Stimulated activated CD4-positive, alpha-beta T cell treated with anti-CD3 and anti-CD28 coated beads, Interleukin-15, amount 100 ng/mL, for 48 hours (primary cell): ENCODE measurements at regions not wholly inside any gene's neighbourhood (a gene's known extent, or its start where the extent isn't known, plus 50 kb on each side); places are given as distances from the start of the nearest gene placed in this dataset.

Source experiments
- DNase-seq, 2 donors: peaks; one replicate each; pipeline ENCODE4 v3.0.0-alpha.2; 2020; ENCODE audit warnings: low read depth in 2 of 2

GRCh38 chr20:48180024-48180423 lies 394.7 kb upstream of the SULF2 start:
- DNase-seq, result no peak

DNA sequence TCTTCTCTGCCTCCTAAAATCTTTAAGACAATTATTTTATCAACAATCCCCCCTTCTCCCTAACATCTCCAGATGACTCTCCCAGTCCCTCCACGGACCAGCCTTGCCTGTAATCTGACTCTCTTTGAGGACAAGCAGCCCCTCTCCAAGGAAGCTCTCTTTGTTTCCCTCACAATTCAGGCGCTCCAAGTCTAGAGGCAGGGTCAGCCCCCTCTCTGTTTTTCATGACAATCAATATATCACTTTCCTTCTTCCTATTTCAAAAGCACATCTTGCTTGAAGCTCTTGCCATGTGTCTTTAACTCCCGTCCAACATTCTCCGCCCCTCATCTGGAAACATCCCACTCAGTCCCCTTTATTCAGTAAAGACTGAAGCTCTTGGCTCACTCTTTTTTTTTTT lies 393.4 kb upstream of the SULF2 start:
- no peak for DNase-seq

- DNase-seq, result no peak
Observed at GRCh38 chr20:48177058-48177457, 391.8 kb upstream of the SULF2 start.

- no peak for DNase-seq
Observed at GRCh38 chr20:48176139-48176538, 390.9 kb upstream of the SULF2 start.

DNA sequence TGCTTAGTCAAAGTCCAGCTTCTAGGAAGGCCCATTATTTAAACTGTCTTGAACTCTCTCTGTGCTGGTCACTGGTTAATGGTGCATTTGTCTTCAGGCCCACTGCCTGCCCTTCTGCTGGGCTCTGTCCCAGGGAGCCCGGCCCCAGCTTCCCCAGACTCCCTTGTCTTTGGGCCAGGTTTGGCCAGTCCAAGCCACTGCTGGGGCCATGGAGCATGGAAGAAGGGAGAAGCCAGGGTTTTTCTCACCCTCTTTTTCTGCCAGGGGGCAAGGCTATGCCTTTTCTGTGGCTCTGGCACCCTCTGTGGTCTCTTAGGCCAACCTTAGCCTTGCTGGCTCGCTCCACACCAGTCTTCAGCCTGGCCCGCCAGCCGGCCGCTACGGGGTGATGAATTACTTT lies 390.0 kb upstream of the SULF2 start:
- no peak for DNase-seq

GRCh38 chr20:48172357-48172702 lies 387.0 kb upstream of the SULF2 start:
- no peak for DNase-seq

DNA sequence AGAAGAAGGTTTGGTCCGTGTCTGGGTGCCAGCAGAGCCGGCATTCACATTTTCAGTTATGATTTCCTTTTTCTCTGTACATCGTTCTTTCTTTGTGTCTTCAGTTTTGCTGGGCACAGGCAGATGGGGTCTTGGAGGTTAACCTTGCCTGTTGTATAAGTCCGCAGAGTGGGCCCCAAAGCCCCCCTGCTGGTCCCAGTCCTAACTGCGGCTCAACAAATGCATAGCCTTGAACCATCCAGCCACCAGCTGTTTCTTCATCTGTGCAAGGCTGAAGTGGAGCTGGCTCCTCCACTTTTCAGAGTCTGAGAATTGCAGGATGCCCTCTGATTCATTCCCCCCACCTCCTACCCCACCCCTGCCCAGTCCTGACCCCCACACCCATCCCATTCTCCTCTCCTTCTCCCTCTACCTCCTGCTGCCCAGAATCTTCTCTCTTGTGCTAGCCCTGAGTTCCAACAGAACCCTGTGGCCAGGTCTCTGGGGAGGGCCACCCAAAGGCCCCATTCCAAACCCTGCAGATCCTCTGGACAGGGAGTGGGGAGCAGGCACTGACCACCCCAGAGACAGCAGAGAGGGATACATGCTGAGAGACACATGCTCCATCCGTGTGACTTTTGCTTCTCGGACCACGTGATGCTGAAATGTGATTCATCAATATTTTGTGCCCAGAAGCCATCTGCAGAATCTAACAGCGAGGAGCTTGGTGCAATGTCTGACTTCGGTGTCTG lies 386.5 kb upstream of the SULF2 start:
- no peak for DNase-seq

- DNase-seq, result no peak
Observed at GRCh38 chr20:48171071-48171470, 385.8 kb upstream of the SULF2 start.

GRCh38 chr20:48170625-48171024 lies 385.3 kb upstream of the SULF2 start:
- no peak for DNase-seq

GRCh38 chr20:48169650-48170225 lies 384.5 kb upstream of the SULF2 start:
- no peak for DNase-seq

- DNase-seq, result no peak
Observed at GRCh38 chr20:48166082-48166835, 381.0 kb upstream of the SULF2 start.

- DNase-seq, result no peak
Observed at GRCh38 chr20:48165401-48165685, 380.1 kb upstream of the SULF2 start.

DNA sequence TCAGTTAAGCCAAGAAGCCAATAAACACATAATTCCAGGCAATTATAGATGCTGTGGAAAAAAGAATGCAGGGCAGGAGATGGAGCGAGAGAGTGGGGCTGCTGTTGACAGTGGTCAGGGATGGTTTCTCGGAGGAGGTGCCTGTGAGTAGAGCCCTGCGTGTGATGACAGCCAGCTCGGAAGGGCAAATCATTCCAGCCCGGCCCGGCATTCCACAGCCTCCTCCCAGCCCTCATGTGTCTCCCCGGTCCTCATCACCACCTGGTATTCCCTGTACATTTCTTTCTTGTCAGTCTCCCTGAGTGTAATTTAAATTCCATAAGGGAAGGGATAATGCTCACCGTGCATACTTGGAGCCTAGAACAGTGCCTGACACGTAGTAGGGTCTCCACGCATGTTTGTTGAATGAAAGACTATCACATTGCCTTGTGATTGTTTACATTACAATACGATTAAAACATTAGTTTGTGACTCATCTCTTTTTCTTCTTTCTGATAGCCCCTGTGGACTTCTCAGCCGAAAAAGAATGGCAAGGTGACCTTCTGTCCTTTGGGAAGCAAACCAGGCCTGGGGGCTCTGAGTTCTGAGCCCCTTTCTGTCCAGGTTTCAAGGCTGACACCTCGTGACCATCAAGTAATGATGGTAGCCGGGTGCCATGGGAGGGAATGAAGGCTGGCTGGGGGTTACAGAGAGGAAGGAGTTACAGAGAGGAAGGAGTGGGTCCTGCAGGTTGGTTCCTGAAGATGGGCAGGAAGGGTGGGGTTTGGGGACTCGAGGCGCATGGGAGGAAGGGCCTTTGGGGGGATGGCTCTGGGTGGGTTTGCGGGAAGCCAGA lies 379.5 kb upstream of the SULF2 start:
- no peak for DNase-seq

DNA sequence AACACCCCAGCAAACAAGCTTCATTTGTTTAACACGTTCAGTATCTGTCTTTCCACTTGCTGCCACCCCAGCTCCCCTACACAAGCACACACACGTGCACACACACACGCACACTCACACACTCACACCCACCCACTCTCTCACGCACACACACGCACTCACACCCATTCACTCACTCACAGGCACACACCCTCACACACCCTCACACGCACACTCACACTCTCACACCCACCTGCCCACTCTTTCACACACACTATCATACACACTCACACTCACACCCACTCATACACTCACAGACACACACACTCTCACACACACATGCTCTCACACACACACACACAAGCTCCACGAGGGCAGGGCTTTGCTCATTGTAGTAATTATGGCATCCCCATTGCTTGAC lies 378.8 kb upstream of the SULF2 start:
- no peak for DNase-seq

- DNase-seq, result no peak
Observed at GRCh38 chr20:48163505-48163904, 378.2 kb upstream of the SULF2 start.

DNA sequence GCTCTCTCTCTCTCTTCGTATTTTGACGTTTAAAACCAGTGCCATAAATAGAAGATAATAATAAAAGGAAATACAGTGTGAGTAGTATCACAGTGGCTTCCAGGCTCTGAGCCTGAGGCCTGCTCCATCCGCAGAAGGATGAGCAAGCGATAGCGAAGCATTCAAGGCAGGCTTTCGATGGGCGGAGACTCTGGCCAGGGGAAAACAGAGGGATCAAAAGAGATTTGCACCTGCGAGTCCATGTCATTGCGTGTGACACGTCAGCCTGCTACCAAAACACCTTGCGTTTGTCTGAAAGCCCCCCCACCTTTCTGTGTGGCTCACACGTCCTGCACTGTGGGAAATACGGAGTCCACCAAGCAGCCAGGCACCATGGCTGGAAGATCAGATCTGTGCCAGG lies 377.3 kb upstream of the SULF2 start:
- no peak for DNase-seq

GRCh38 chr20:48159145-48160008 lies 374.1 kb upstream of the SULF2 start:
- DNase-seq, result no peak

- DNase-seq, result no peak
Observed at GRCh38 chr20:48158014-48158413, 372.7 kb upstream of the SULF2 start.

DNA sequence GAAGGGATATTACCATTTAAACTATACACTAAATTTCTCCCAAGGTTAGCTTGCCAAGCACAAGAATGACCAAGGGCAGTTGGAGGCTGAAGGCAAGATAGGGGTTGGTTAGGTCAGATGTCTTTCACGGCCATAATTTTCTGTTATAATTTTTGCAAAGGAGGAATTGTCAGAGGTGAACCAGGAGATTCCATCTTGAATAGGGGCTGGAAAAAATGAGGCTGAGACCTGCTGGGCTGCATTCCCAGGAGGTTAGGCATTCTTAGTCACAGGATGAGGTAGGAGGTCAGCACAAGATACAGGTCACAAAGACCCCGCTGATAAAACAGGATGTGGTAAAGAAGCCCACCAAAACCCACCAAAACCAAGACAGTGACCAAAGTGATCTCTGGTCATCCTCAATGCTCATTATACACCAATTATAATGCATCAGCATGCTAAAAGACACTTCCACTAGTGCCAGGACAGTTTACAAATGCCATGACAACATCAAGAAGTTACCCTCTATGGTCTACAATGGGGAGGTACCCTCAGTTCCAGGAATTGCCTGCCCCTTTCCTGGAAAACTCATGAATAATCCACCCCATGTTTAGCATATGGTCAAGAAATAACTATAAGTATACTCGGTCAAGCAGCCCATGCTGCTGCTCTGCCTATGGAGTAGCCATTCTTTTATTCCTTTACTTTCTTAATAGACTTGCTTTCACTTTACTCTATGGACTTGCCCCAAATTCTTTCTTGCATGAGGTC lies 371.8 kb upstream of the SULF2 start:
- DNase-seq, result no peak

DNA sequence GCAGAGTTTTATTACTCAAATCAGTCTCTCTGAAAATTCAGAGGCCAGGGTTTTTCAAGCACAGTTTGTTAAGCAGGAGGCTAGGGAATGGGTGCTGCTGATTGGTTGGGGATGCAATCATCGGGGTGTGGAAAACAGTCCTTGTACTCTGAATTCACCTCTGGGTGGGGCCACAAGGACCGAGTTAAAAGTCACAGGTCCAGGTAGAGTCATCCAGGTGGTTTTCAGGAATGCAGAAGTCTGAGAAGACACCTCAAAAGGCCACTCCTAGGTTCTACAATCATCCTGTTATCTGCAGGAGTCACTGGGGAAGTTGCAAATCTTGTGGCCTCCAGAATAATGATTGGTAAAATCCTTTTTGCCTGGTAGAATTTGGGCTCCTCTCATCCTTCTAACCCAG lies 371.2 kb upstream of the SULF2 start:
- DNase-seq, result no peak

DNA sequence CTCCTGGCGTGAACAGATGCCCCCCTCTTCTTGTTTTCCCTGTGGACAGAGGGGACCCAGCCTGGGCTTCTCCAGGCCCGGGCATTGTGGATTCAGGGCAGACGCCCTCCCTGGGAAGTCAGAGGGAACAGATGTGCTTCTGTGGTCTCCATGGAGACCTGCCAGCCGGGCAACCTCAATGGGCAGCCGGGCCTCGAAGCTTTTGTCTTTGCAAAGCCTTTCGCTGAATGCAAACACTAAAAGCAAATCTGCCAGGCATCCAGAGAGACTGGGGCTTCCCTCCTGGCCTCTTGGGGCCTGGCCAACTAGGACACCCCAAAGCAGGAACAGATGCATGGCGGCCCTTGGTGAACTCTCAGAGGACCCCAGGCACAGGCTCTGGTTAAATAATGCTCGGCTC lies 370.0 kb upstream of the SULF2 start:
- no peak for DNase-seq
